Right lung (tissue), 2 donors: ENCODE measurements at regions not wholly inside any gene's neighbourhood (a gene's known extent, or its start where the extent isn't known, plus 50 kb on each side); places are given as distances from the start of the nearest gene placed in this dataset.

Experiments
- DNase-seq, 2 donors: peaks; one replicate each; pipeline ENCODE4 v3.0.0-alpha.2; 2013

GRCh38 chr3:178152031-178152806 lies 384.0 kb upstream of the KCNMB2 start:
- no peak for DNase-seq

- no peak for DNase-seq
Observed at GRCh38 chr3:178152988-178153387, 383.2 kb upstream of the KCNMB2 start.

- no peak for DNase-seq
Observed at GRCh38 chr3:178155521-178155920, 380.7 kb upstream of the KCNMB2 start.

GRCh38 chr3:178156301-178156700 lies 379.9 kb upstream of the KCNMB2 start:
- no peak for DNase-seq

GRCh38 chr3:178159691-178160220 lies 376.5 kb upstream of the KCNMB2 start:
- no peak for DNase-seq

GRCh38 chr3:178169421-178169820 lies 366.8 kb upstream of the KCNMB2 start:
- no peak for DNase-seq

- peak; percentile 23 to 41 for DNase-seq
Observed at GRCh38 chr3:178170698-178171535, 365.3 kb upstream of the KCNMB2 start.

- no peak for DNase-seq
Observed at GRCh38 chr3:178172121-178172520, 364.1 kb upstream of the KCNMB2 start.

- no peak for DNase-seq
Observed at GRCh38 chr3:178174201-178174915, 361.9 kb upstream of the KCNMB2 start.

- no peak for DNase-seq
Observed at GRCh38 chr3:178181088-178181487, 355.1 kb upstream of the KCNMB2 start.

GRCh38 chr3:178181784-178182183 lies 354.5 kb upstream of the KCNMB2 start:
- DNase-seq, result no peak

- DNase-seq, result no peak
Observed at GRCh38 chr3:178182337-178182779, 353.9 kb upstream of the KCNMB2 start.

- DNase-seq, result no peak
Observed at GRCh38 chr3:178184833-178185232, 351.4 kb upstream of the KCNMB2 start.

GRCh38 chr3:178186666-178187065 lies 349.6 kb upstream of the KCNMB2 start:
- no peak for DNase-seq

GRCh38 chr3:178189854-178190253 lies 346.4 kb upstream of the KCNMB2 start:
- DNase-seq, result no peak

- no peak for DNase-seq
Observed at GRCh38 chr3:178193846-178194245, 342.4 kb upstream of the KCNMB2 start.

- no peak for DNase-seq
Observed at GRCh38 chr3:178194539-178194938, 341.7 kb upstream of the KCNMB2 start.

- DNase-seq, result no peak
Observed at GRCh38 chr3:178195824-178196223, 340.4 kb upstream of the KCNMB2 start.

GRCh38 chr3:178198329-178198728 lies 337.9 kb upstream of the KCNMB2 start:
- no peak for DNase-seq

- DNase-seq, result no peak
Observed at GRCh38 chr3:178200316-178200715, 335.9 kb upstream of the KCNMB2 start.

- DNase-seq, result no peak
Observed at GRCh38 chr3:178201714-178202113, 334.5 kb upstream of the KCNMB2 start.

- DNase-seq, result no peak
Observed at GRCh38 chr3:178202194-178202593, 334.0 kb upstream of the KCNMB2 start.
